ENCODE measurements at regions not wholly inside any gene's neighbourhood (a gene's known extent, or its start where the extent isn't known, plus 50 kb on each side); places are given as distances from the start of the nearest gene placed in this dataset.

DNA sequence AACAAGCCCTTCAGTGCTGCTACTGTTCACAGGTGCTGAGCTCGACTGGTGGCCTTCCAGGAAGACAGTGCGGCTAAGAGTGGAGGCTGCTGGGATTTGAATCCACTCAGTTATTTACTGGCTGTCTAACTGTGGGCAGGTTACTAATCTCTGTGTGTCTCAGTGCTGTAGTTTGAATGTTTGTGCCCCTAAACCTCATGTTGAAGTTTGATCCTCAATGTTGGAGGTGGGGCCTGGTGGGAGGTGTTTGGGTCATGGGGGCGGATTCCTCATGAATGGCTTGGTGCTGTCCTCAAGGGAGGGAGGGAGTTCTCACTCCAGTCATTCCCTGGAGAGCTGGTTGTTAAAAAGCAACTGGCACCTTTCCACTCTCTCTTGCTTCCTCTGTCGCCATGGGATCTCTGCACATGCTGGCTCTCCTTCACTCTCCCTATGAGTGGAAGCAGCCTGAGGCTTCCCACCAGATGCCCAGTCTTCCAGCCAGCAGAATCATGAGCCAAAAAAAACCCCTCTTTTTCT, 334.8 kb downstream of the RPS6KC1 start:
- TF ChIP-seq, protein P1, sequence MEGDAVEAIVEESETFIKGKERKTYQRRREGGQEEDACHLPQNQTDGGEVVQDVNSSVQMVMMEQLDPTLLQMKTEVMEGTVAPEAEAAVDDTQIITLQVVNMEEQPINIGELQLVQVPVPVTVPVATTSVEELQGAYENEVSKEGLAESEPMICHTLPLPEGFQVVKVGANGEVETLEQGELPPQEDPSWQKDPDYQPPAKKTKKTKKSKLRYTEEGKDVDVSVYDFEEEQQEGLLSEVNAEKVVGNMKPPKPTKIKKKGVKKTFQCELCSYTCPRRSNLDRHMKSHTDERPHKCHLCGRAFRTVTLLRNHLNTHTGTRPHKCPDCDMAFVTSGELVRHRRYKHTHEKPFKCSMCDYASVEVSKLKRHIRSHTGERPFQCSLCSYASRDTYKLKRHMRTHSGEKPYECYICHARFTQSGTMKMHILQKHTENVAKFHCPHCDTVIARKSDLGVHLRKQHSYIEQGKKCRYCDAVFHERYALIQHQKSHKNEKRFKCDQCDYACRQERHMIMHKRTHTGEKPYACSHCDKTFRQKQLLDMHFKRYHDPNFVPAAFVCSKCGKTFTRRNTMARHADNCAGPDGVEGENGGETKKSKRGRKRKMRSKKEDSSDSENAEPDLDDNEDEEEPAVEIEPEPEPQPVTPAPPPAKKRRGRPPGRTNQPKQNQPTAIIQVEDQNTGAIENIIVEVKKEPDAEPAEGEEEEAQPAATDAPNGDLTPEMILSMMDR (IDR thresholded peaks at IDR 0.05), result no peak
- no peak for TF ChIP-seq ZNF317 (CRISPR knock-in tag; IDR thresholded peaks at IDR 0.05; ENCODE audit: borderline replicate concordance, low read depth)
- TF ChIP-seq, protein P2, sequence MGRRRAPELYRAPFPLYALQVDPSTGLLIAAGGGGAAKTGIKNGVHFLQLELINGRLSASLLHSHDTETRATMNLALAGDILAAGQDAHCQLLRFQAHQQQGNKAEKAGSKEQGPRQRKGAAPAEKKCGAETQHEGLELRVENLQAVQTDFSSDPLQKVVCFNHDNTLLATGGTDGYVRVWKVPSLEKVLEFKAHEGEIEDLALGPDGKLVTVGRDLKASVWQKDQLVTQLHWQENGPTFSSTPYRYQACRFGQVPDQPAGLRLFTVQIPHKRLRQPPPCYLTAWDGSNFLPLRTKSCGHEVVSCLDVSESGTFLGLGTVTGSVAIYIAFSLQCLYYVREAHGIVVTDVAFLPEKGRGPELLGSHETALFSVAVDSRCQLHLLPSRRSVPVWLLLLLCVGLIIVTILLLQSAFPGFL (CRISPR knock-in tag; IDR thresholded peaks at IDR 0.05; ENCODE audit: borderline replicate concordance), result no peak
- TF ChIP-seq, protein P3, sequence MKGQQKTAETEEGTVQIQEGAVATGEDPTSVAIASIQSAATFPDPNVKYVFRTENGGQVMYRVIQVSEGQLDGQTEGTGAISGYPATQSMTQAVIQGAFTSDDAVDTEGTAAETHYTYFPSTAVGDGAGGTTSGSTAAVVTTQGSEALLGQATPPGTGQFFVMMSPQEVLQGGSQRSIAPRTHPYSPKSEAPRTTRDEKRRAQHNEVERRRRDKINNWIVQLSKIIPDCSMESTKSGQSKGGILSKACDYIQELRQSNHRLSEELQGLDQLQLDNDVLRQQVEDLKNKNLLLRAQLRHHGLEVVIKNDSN (CRISPR knock-in tag; IDR thresholded peaks at IDR 0.05), result no peak
- TF ChIP-seq, protein P4, sequence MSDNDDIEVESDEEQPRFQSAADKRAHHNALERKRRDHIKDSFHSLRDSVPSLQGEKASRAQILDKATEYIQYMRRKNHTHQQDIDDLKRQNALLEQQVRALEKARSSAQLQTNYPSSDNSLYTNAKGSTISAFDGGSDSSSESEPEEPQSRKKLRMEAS (CRISPR knock-in tag; IDR thresholded peaks at IDR 0.05), result no peak
- TF ChIP-seq CREM (CRISPR knock-in tag; IDR thresholded peaks at IDR 0.05), result no peak
